ENCODE measurements at regions not wholly inside any gene's neighbourhood (a gene's known extent, or its start where the extent isn't known, plus 50 kb on each side); places are given as distances from the start of the nearest gene placed in this dataset.

DNA sequence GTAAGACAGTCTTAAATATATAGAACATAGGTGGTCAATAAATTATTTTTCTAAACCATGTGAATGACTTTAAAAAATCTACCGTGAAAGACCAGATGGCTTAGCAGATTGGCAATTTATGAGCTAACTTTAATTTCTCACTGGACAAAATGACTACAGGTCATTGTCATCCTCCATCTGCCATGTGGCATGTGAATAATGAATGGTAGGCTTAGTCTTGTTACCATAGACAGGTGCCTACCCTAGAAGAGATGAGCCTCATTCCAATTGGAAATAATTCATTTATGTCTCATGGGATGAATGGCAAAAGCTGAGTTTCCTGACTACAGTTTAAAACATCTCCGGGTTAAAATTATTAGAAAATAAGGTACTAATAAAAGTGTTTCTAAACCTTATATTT lies 1043.3 kb downstream of the FAT4 start:
- TF ChIP-seq, protein P1, sequence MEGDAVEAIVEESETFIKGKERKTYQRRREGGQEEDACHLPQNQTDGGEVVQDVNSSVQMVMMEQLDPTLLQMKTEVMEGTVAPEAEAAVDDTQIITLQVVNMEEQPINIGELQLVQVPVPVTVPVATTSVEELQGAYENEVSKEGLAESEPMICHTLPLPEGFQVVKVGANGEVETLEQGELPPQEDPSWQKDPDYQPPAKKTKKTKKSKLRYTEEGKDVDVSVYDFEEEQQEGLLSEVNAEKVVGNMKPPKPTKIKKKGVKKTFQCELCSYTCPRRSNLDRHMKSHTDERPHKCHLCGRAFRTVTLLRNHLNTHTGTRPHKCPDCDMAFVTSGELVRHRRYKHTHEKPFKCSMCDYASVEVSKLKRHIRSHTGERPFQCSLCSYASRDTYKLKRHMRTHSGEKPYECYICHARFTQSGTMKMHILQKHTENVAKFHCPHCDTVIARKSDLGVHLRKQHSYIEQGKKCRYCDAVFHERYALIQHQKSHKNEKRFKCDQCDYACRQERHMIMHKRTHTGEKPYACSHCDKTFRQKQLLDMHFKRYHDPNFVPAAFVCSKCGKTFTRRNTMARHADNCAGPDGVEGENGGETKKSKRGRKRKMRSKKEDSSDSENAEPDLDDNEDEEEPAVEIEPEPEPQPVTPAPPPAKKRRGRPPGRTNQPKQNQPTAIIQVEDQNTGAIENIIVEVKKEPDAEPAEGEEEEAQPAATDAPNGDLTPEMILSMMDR (IDR thresholded peaks at IDR 0.05; ENCODE audit: low read depth, low read length, missing input control): no peak
- no peak for TF ChIP-seq SP1 (IDR thresholded peaks at IDR 0.05)
